ENCODE measurements at regions not wholly inside any gene's neighbourhood (a gene's known extent, or its start where the extent isn't known, plus 50 kb on each side); places are given as distances from the start of the nearest gene placed in this dataset.

- no peak for TF ChIP-seq CTCF (conservative IDR thresholded peaks at IDR 0.05 in 1 of 2, IDR thresholded peaks at IDR 0.05 in 1 of 2; ENCODE audit: low read depth in 1 of 2, low read length in 2 of 2)
- no peak for TF ChIP-seq EZH2 (IDR thresholded peaks at IDR 0.05; ENCODE audit: low read length, missing control alignments)
These were observed 236.0 kb upstream of the FBXL7 start for GRCh38 chr5:15263942-15264341.
